ENCODE measurements at regions not wholly inside any gene's neighbourhood (a gene's known extent, or its start where the extent isn't known, plus 50 kb on each side); places are given as distances from the start of the nearest gene placed in this dataset.
A peak's percentile ranks its signal among the peaks of the same experiment; 100 is the strongest.

DNA sequence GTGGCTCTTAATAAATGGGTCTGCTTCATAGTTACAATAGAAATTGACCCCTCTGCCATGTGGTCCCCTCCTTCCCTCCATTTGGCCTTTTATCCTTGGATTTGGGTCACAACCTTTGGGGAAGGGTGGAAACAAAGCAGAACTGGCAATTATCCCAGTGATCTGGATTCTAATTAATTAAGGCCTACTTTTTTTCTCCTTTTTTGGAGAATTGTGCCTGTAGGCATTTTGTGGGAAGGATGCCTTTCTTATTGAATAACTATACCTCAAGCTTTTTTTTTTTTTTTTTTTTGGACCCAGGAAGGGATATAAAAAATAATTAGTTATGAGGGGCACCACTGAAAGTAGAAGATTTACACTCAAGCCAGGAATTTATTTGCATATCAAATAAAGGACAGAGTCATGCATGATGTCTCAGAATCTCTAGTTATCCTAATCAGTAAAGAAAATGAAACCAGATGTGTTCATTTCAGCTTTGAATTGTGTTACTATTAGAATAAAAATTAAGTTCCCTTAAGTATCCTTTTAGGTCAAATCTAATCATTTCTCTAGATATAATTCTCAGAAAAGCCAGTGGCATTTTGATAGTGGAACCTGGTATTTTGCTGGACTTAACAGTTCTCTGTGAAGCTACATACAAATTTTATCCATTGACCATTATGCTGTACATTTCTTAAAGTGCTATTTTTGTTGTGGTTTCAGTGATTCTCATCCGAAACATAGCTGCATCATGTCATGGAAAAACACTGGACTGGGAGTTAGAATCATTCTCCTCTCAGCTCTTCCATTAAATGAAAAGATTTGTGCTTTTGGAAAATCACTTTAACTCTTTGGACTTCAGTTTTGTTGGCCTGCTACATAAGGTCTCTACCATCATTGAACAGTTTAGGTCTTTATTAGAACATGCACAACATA, 129.3 kb downstream of the KCNRG start:
- H3K4me3 Mint-ChIP-seq, result no peak overlapping the region
- intact Hi-C loops (cut with micrococcal nuclease), result no loop called here
- no peak overlapping the region for H3K27ac Mint-ChIP-seq

DNA sequence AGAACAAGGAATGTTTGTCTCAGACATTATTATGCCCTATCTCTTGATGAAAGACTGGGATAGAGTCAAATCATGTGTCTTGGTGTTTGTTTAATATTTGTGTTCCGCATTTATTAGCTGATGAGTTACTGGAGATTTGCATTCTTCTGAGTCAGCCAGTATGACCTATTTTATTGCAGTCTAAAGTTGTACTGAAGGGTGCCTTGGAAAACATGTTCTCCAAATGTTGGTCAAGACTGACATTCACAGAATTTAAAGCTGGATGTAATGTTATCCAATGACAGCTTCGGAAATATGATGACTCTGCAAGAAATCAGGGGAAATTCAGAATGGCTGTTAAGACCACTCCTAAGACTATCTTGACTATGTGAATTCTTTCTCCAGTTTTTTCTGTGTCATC, 134.0 kb downstream of the KCNRG start:
- H3K27me3 Mint-ChIP-seq, result no peaks in the 10 kb centered on the region
- peaks cover 13% of the 10 kb centered on the region for H3K4me1 Mint-ChIP-seq (ENCODE audit: low read depth)
- H3K4me3 Mint-ChIP-seq, result no peak overlapping the region
- intact Hi-C loops (cut with micrococcal nuclease), result no loop called here
- H3K36me3 Mint-ChIP-seq (ENCODE audit: low read depth), result no peaks in the 10 kb centered on the region
- H3K9me3 Mint-ChIP-seq, result no peaks in the 10 kb centered on the region
- no peak overlapping the region for H3K27ac Mint-ChIP-seq

More for the DNA sequence above, 129.3 kb downstream of the KCNRG start:
- Mint-ChIP-seq H3K9me3 (no peaks in the 10 kb centered on the region), H3K4me1 (ENCODE audit: low read depth) (peaks cover 36% of the 10 kb centered on the region), H3K27me3 (no peaks in the 10 kb centered on the region), H3K36me3 (ENCODE audit: low read depth) (no peaks in the 10 kb centered on the region)

DNA sequence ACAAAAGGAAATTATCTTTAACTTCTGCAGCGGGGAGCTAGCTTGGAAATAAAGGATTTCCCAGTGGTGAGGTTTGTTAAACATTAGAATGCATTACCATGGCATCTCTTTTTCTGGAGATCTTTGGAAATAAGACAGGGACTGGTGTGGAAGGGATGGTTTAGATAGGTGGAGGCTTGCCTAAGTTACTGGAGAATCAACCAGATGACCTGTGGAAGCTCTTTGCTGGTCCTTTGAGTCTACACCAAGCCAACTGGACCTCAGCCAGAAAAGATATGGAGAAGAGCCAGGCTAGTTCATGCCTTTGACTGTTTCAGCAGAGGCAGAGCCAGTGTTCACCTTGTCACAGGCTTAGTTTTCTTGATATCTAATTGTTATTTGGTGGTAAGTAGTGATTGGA, 134.7 kb downstream of the KCNRG start:
- intact Hi-C loops (cut with micrococcal nuclease), result no loop called here
- no peak overlapping the region for H3K4me3 Mint-ChIP-seq

DNA sequence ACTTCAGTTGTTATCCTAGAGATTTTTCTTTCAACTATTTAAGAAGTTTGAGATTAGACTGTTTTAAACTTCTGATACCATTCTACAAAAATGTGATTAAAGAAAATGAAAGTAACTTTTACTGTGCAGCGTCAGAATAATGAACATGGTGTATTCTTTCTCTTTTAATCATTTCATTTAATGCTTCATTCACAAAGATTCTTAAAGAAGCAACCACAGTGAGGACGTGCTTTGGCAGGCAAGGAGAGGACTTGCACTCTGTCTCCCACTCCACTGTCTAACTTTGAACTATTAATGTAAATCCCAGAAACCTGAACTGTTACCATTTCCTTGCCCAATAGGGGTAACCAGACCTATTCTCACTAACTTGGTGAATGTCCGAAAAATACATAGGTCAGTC, 137.0 kb downstream of the KCNRG start:
- Mint-ChIP-seq H3K27ac (no peak overlapping the region), H3K4me3 (peak overlapping the region; percentile 9)

More for the DNA sequence above, 134.7 kb downstream of the KCNRG start:
- H3K27ac Mint-ChIP-seq, result no peak overlapping the region
- no peaks in the 10 kb centered on the region for H3K36me3 Mint-ChIP-seq (ENCODE audit: low read depth)
- no peaks in the 10 kb centered on the region for H3K9me3 Mint-ChIP-seq
- H3K27me3 Mint-ChIP-seq, result no peaks in the 10 kb centered on the region
- peaks cover 13% of the 10 kb centered on the region for H3K4me1 Mint-ChIP-seq (ENCODE audit: low read depth)

DNA sequence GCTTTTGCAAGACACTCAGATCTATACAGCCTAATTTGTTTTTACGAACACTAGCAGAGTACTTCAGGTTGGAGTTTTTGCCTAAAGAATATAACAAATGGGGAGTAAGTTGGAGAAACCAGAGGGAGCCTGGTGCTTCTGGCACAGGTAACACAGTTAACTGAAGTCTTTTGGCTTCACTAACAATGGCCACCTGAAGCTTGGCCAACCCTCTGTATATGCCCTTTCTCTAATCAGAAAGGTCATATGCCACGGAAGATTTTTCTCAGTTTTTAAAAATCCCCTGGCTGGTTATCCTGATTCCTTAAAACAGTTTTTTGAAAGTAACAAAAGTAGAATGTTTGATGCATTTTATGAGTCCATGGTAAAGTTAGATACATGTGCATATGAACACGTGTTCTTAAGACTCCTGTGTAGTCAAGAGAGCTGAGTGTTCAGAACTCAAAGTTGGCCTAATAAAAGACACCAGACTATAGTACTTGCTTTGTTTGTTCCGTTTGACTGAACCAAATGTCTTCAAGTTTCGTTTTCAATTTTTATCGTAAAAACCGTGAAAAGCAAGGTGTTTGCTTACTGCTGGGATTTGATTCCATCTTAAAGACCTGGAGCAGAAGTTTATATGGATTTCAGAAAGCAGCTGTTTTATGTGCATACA, 137.5 kb downstream of the KCNRG start:
- H3K4me3 Mint-ChIP-seq, result no peak overlapping the region
- no peaks in the 10 kb centered on the region for H3K36me3 Mint-ChIP-seq (ENCODE audit: low read depth)
- peaks cover 13% of the 10 kb centered on the region for H3K4me1 Mint-ChIP-seq (ENCODE audit: low read depth)
- H3K27ac Mint-ChIP-seq, result no peak overlapping the region
- H3K27me3 Mint-ChIP-seq, result no peaks in the 10 kb centered on the region
- intact Hi-C loops (cut with micrococcal nuclease), result no loop called here
- H3K9me3 Mint-ChIP-seq, result no peaks in the 10 kb centered on the region

More for the DNA sequence above, 137.0 kb downstream of the KCNRG start:
- Mint-ChIP-seq H3K27me3 (no peaks in the 10 kb centered on the region), H3K4me1 (ENCODE audit: low read depth) (peaks cover 13% of the 10 kb centered on the region), H3K9me3 (no peaks in the 10 kb centered on the region), H3K36me3 (ENCODE audit: low read depth) (no peaks in the 10 kb centered on the region)
- intact Hi-C loops (cut with micrococcal nuclease), result no loop called here

DNA sequence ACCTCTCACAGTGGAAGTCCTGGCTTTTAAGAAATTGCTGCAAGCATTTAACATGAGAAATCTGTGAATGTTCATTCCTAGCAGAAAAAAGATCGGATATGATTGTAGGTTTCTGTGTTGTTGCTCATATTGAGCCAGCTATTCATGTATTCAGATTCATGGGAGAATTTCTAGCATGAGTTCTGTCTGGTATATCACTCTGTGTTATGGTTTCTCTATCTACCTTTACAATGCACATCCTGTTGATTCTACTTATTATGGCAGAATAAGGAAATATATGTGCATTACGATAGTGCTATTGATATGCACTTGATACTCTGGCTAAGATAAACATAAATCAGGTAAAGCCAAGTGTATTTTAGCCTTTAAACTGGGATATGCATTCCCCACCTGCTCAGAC, 138.2 kb downstream of the KCNRG start:
- Mint-ChIP-seq H3K27me3 (no peaks in the 10 kb centered on the region), H3K4me3 (no peak overlapping the region), H3K36me3 (ENCODE audit: low read depth) (no peaks in the 10 kb centered on the region), H3K9me3 (no peaks in the 10 kb centered on the region), H3K4me1 (ENCODE audit: low read depth) (peaks cover 13% of the 10 kb centered on the region), H3K27ac (no peak overlapping the region)
- intact Hi-C loops (cut with micrococcal nuclease), result no loop called here

DNA sequence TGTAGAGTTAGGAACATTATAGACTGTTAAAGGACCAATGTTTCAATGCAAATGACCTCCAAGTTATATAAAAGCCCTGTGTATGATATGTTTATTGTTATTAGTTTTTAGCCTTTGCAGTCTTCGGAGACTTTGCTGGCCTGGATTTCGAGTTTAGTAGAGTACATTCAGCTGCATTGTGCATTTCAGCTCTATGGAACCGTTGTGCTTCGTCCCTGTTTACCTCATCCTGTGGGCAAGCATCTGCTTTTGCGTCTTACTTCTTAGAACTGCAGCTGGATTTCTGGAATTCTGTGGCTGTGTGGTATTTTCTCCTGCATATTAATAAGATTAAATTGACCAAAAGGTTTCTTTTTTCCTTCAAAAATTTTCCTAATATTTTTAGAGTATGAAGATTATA, 138.6 kb downstream of the KCNRG start:
- no peaks in the 10 kb centered on the region for H3K9me3 Mint-ChIP-seq
- no peak overlapping the region for H3K27ac Mint-ChIP-seq
- H3K36me3 Mint-ChIP-seq (ENCODE audit: low read depth), result no peaks in the 10 kb centered on the region
- intact Hi-C loops (cut with micrococcal nuclease), result no loop called here
- no peak overlapping the region for H3K4me3 Mint-ChIP-seq
- no peaks in the 10 kb centered on the region for H3K27me3 Mint-ChIP-seq
- peaks cover 13% of the 10 kb centered on the region for H3K4me1 Mint-ChIP-seq (ENCODE audit: low read depth)

DNA sequence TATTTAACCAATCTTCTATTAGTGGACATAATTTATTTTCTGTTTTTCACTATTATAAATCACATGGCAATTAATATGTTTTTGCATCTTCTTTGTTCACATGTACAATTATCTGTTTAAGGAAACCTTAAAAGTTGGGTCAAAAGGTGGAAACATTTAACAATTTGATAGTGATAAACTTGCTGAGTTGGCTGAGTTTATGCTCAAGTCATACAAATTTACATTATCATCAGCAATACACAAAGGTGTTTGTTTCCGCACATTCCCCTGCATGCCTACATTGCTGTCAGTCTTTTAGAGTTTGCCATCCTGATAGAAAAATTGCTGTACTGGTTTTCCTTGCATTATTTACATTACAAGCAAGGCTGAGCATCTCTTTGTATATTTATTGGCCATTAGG, 139.5 kb downstream of the KCNRG start:
- H3K27ac Mint-ChIP-seq, result no peak overlapping the region
- H3K4me3 Mint-ChIP-seq, result no peak overlapping the region
- no peaks in the 10 kb centered on the region for H3K9me3 Mint-ChIP-seq
- intact Hi-C loops (cut with micrococcal nuclease), result no loop called here
- H3K27me3 Mint-ChIP-seq, result no peaks in the 10 kb centered on the region
- H3K36me3 Mint-ChIP-seq (ENCODE audit: low read depth), result no peaks in the 10 kb centered on the region
- H3K4me1 Mint-ChIP-seq (ENCODE audit: low read depth), result peaks cover 13% of the 10 kb centered on the region

DNA sequence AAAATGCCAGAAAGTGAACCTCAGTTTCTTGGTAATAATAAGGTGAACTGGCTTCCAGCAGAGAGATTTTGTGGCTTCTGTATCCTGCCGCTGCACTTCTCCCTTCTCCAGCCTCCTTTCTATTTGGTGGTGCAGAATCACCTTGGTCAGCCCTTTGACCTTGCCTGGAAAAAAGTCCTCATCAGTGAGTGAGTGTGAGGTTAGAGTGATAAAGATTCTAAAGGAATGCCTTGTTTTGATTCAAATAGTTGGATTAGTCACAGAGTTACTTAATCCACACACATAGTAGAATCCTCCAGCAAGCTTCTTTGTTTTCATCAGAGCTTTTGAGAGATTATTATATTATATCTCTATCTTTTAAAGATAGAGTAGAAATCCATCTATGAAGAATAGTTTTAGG, 140.9 kb downstream of the KCNRG start:
- Mint-ChIP-seq H3K4me1 (ENCODE audit: low read depth) (peaks cover 19% of the 10 kb centered on the region), H3K27ac (no peak overlapping the region), H3K36me3 (ENCODE audit: low read depth) (no peaks in the 10 kb centered on the region), H3K27me3 (no peaks in the 10 kb centered on the region), H3K9me3 (no peaks in the 10 kb centered on the region), H3K4me3 (no peak overlapping the region)
- intact Hi-C loops (cut with micrococcal nuclease), result no loop called here

DNA sequence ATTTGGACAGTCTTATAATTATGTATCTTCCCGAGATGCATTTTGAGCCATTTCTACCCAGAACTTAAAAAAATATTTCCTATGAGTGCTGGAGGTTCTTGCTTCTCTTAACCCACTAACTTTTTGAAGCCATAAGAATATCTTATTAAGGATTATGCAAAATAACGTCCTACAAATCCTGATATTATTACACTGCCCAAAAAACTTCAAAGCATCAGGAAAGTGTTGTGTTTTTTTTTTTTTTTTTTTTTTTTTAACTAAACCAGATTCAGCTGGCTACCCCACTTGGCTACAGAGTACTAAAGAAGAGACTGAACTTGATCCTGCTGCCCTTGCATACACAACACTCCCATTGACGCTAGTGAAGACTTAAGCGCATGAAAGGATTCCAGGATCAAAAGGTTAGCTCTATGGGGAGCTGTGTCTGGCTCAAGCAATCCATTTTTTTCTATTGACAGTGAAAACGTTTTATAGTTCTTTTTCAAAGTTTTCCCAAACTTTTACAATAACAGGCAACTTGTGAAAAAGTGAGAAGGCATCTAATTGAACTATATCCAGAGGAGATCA, 141.4 kb downstream of the KCNRG start:
- H3K4me3 Mint-ChIP-seq, result no peak overlapping the region
- no peaks in the 10 kb centered on the region for H3K36me3 Mint-ChIP-seq (ENCODE audit: low read depth)
- no peaks in the 10 kb centered on the region for H3K9me3 Mint-ChIP-seq
- no peak overlapping the region for H3K27ac Mint-ChIP-seq
- no peaks in the 10 kb centered on the region for H3K27me3 Mint-ChIP-seq
- H3K4me1 Mint-ChIP-seq (ENCODE audit: low read depth), result peaks cover 15% of the 10 kb centered on the region
- intact Hi-C loops (cut with micrococcal nuclease), result no loop called here

DNA sequence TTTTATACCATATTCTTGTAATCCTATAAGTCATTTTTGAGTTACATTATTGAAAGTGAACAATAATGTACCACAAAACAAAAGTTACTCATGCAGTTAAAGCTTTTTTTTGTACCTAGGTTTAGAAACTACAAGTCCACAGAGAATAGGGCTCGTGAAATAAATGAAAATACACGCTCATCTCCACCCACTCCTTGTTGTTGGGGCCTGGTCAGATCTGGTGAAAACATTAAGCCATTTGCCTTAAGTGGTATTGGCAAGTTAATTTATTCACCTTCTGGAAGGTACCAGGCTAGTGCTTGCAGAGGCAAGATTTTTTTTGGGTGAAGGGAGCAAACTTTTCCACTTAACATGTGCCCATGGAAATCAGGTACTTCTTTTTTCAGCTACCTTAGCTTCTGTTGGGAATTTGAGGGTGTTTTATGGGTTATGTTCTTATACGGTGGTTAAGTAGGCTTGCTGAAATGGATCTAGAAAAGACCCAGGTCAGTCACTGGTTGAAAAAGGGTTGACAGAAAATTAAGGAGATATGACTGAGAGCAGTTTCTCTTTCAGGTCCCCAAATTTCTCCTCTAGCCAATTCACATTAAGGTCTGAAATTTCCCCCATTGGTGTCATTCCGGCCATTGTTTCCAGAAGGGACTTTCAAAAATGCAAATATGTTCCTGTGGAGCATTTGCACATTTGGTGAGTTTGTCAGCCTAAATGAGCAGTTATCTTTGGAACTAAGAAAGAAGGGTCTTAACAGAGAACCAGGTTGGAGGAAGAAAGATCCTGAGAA, 143.3 kb downstream of the KCNRG start:
- Mint-ChIP-seq H3K9me3 (no peaks in the 10 kb centered on the region), H3K27me3 (no peaks in the 10 kb centered on the region), H3K4me3 (no peak overlapping the region), H3K27ac (no peak overlapping the region), H3K4me1 (ENCODE audit: low read depth) (peaks cover 6% of the 10 kb centered on the region), H3K36me3 (ENCODE audit: low read depth) (no peaks in the 10 kb centered on the region)
- intact Hi-C loops (cut with micrococcal nuclease), result no loop called here

DNA sequence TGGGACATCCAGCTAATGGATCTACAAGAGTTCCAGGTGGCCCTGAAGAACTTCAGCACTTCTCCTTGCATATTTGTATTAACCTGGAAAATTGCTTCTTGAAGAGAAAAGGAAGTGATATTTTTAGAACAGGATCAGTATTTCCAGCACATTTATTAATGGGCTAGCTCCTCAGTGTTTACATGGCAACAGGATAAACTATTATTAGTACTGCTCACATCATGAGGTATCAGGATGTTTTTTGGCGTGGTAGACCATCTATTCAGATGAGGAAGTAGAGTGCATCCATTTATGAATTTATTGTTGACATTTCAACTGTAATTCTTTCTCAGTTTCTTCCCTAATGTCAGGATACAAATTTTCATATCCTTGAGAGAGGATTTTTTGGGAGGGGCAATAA, 144.4 kb downstream of the KCNRG start:
- Mint-ChIP-seq H3K36me3 (ENCODE audit: low read depth) (no peaks in the 10 kb centered on the region), H3K27ac (no peak overlapping the region), H3K27me3 (no peaks in the 10 kb centered on the region), H3K4me3 (no peak overlapping the region), H3K4me1 (ENCODE audit: low read depth) (peaks cover 6% of the 10 kb centered on the region), H3K9me3 (no peaks in the 10 kb centered on the region)
- intact Hi-C loops (cut with micrococcal nuclease), result no loop called here

DNA sequence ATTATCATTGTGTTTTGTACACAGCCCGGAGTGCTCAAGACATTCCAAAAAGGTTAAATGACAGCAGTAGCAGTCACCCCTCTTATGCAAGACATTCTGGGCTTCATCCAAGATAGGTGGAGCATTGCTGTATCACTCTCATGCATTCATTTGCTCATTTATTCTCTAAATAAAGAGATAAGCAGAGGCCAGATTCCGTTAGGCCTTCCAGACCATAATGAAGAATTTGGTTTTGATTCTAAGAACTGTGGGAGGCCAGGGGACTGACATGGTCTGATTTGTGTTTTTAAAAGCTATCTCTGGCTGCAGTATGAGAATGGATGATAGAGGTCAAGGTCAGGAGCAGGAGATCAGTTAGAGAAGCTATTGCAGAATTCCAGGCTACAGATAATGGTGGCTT, 145.8 kb downstream of the KCNRG start:
- H3K4me1 Mint-ChIP-seq (ENCODE audit: low read depth), result peaks cover 6% of the 10 kb centered on the region
- intact Hi-C loops (cut with micrococcal nuclease), result no loop called here
- no peak overlapping the region for H3K4me3 Mint-ChIP-seq
- H3K27ac Mint-ChIP-seq, result no peak overlapping the region
- H3K9me3 Mint-ChIP-seq, result no peaks in the 10 kb centered on the region
- H3K27me3 Mint-ChIP-seq, result no peaks in the 10 kb centered on the region
- H3K36me3 Mint-ChIP-seq (ENCODE audit: low read depth), result no peaks in the 10 kb centered on the region

DNA sequence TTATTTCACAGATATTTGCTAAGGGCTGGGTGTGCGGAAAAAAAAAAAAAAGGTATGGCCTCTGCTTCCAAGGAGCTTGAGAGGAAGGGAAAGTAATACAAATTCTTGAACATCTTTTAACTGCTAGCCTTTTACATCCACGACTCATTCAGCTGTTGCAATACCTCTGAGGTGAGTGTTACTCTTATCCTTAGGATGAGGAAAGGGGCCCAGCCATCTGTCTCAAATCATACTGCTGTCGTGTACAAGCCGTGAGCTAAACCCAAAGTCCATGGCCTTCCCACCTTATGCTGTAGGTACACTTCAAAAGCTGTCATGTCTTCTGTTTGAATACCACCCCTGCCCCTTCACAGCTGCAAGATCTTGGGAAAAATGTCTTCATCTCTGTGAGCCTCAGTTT, 146.8 kb downstream of the KCNRG start:
- H3K36me3 Mint-ChIP-seq (ENCODE audit: low read depth), result no peaks in the 10 kb centered on the region
- intact Hi-C loops (cut with micrococcal nuclease), result no loop called here
- no peak overlapping the region for H3K4me3 Mint-ChIP-seq
- no peak overlapping the region for H3K27ac Mint-ChIP-seq
- H3K9me3 Mint-ChIP-seq, result no peaks in the 10 kb centered on the region
- no peaks in the 10 kb centered on the region for H3K27me3 Mint-ChIP-seq
- peaks cover 6% of the 10 kb centered on the region for H3K4me1 Mint-ChIP-seq (ENCODE audit: low read depth)

Measured in dendritic cell treated with granulocyte-macrophage colony-stimulating factor and Interleukin-4, amounts not matched to agents 40 ng/mL and 50 ng/mL, for 4 days (primary cell).